CD4-positive, alpha-beta memory T cell (primary cell): ENCODE measurements at regions not wholly inside any gene's neighbourhood (a gene's known extent, or its start where the extent isn't known, plus 50 kb on each side); places are given as distances from the start of the nearest gene placed in this dataset.

Source experiments
- CTCF ChIA-PET: fragments of 350-600 bp; sonication (Branson Sonifier 250); formaldehyde crosslinking; loops from one replicate; lab custom pipeline; 2021; ENCODE audit warnings: inconsistent platforms; ENCODE audit not compliant: partially characterized antibody; lab: Charles Lee
- POLR2A ChIA-PET: fragments of 350-600 bp; sonication (Branson Sonifier 250); formaldehyde crosslinking; loops from one replicate; lab custom pipeline; 2021; ENCODE audit not compliant: partially characterized antibody; lab: Charles Lee
- DNase-seq, 5 donors: peaks; one replicate each; pipeline versions ENCODE4 v3.0.0 to v3.0.0-alpha.2; 2020 to 2022; ENCODE audit warnings: mixed read lengths in 1 of 5
- H3K27ac ChIP-seq: one replicate; pipeline ENCODE4 v1.7.0; 2013; ENCODE audit warnings: low read depth, low read length
- H3K27me3 ChIP-seq: 2 replicates; pipeline ENCODE4 v1.7.0; 2013; ENCODE audit warnings: mild to moderate bottlenecking, low read length, moderate library complexity; ENCODE audit not compliant: insufficient read depth
- H3K36me3 ChIP-seq: 2 replicates; pipeline ENCODE4 v1.7.0; 2013; ENCODE audit warnings: mild to moderate bottlenecking, low read length, moderate library complexity; ENCODE audit not compliant: insufficient read depth
- H3K4me1 ChIP-seq: 2 replicates; pipeline ENCODE4 v1.7.0; 2013; ENCODE audit warnings: mild to moderate bottlenecking, low read length, moderate library complexity; ENCODE audit not compliant: insufficient read depth
- H3K4me3 ChIP-seq, 2 donors: one replicate each; pipeline ENCODE4 v1.7.0; 2013; ENCODE audit warnings: low read length in 2 of 2, mild to moderate bottlenecking in 1 of 2
- H3K9me3 ChIP-seq, 2 donors: one replicate each; pipeline ENCODE4 v1.7.0; 2013; ENCODE audit warnings: low read length in 2 of 2, control low read depth in 1 of 2; ENCODE audit not compliant: control insufficient read depth in 1 of 2
- H3K27ac Mint-ChIP-seq, 7 donors: one replicate each; pipeline ENCODE4 v1.8.0; 2020 to 2021; ENCODE audit warnings: mixed read lengths in 7 of 7, mild to moderate bottlenecking in 6 of 7, inconsistent platforms in 3 of 7, moderate library complexity in 3 of 7
- H3K27me3 Mint-ChIP-seq, 2 donors: one replicate each; pipeline ENCODE4 v1.8.0; 2020 to 2021; ENCODE audit warnings: mixed read lengths in 2 of 2
- H3K36me3 Mint-ChIP-seq, 2 donors: one replicate each; pipeline ENCODE4 v1.8.0; 2020 to 2021; ENCODE audit warnings: mixed read lengths in 2 of 2, inconsistent platforms in 1 of 2, mild to moderate bottlenecking in 1 of 2
- H3K4me1 Mint-ChIP-seq, 4 donors: one replicate each; pipeline ENCODE4 v1.8.0; 2020 to 2021; ENCODE audit warnings: mixed read lengths in 4 of 4, mild to moderate bottlenecking in 1 of 4
- H3K4me3 Mint-ChIP-seq, 8 donors: one replicate each; pipeline ENCODE4 v1.8.0; 2020 to 2021; ENCODE audit warnings: mixed read lengths in 8 of 8, mild to moderate bottlenecking in 7 of 8, moderate library complexity in 6 of 8, inconsistent platforms in 3 of 8
- H3K9me3 Mint-ChIP-seq, 8 donors: one replicate each; pipeline ENCODE4 v1.8.0; 2020 to 2021; ENCODE audit warnings: mixed read lengths in 8 of 8, mild to moderate bottlenecking in 5 of 8, inconsistent platforms in 3 of 8, moderate library complexity in 1 of 8
- intact Hi-C: fragments of 100-400 bp; cut with micrococcal nuclease; formaldehyde crosslinking; loops from one replicate; pipeline ENCODE4 v1.15.1; 2023

DNA sequence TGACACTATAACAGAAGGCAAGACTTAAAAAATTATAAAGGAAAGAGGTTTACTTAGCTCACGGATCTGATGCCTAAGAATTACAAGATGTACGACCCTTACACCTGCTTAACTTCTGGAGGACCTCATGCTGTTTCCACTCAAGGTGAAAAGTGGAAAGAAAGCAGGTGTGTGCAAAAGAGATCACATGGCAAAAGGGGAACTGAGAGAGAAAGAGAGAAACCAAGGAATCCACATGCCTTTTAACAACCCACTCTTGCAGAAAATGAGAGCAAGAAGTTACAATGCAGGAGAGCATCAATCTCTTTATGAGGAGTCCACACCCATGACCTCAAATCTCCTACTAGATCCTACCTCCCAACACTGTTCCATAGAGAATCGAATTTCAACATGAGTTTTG lies 2382.2 kb downstream of the TP53TG3F start:
- Mint-ChIP-seq H3K4me1 (no peaks in the 10 kb centered on the region), H3K27ac (no peak overlapping the region), H3K36me3 (no peaks in the 10 kb centered on the region), H3K9me3 (peaks cover 4 to 49% (median 26%) of the 10 kb centered on the region in 8 donors), H3K27me3 (no peaks in the 10 kb centered on the region), H3K4me3 (no peak overlapping the region)
- no peaks in the 10 kb centered on the region for H3K36me3 ChIP-seq
- no peaks in the 10 kb centered on the region for H3K4me1 ChIP-seq
- H3K4me3 ChIP-seq: no peak overlapping the region
- H3K27me3 ChIP-seq: no peaks in the 10 kb centered on the region
- intact Hi-C loops: no loop called here
- peaks cover 6% of the 10 kb centered on the region in 2 donors for H3K9me3 ChIP-seq
- ChIA-PET POLR2A (no interaction called here), CTCF (no interaction called here)
- H3K27ac ChIP-seq: no peak overlapping the region
- DNase-seq: no peak

DNA sequence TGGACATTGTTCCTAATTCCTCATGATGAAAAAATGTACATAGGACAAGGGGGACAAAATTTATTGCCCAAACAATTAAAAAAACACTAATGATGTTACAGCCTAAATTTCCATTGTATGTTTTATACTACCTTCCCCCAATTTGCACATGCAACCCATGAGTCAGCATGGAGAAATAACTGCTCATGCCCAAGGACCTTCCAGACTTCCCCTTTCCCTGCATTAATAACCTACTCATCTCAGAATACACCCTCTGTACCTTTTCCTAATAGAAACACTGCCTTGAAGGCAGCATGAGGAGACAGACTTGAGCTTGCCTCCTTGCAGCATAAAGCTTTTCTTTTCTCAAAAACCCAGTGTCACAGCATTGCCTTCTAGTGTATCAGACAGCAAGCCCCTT lies 2402.8 kb downstream of the TP53TG3F start:
- Mint-ChIP-seq H3K4me1 (no peaks in the 10 kb centered on the region), H3K27me3 (no peaks in the 10 kb centered on the region), H3K27ac (no peak overlapping the region), H3K9me3 (peaks cover 9 to 48% (median 27%) of the 10 kb centered on the region in 8 donors), H3K4me3 (no peak overlapping the region), H3K36me3 (no peaks in the 10 kb centered on the region)
- POLR2A ChIA-PET: no interaction called here
- Histone ChIP-seq H3K27ac (no peak overlapping the region), H3K9me3 (no peaks in the 10 kb centered on the region), H3K4me3 (no peak overlapping the region), H3K4me1 (no peaks in the 10 kb centered on the region), H3K27me3 (no peaks in the 10 kb centered on the region), H3K36me3 (no peaks in the 10 kb centered on the region)
- no peak for DNase-seq
- CTCF ChIA-PET: no interaction called here
- intact Hi-C loops: loop anchor here (10.0 kb wide), 1 partner anchor 47 kb away; no protein-coding TSS in a partner anchor

DNA sequence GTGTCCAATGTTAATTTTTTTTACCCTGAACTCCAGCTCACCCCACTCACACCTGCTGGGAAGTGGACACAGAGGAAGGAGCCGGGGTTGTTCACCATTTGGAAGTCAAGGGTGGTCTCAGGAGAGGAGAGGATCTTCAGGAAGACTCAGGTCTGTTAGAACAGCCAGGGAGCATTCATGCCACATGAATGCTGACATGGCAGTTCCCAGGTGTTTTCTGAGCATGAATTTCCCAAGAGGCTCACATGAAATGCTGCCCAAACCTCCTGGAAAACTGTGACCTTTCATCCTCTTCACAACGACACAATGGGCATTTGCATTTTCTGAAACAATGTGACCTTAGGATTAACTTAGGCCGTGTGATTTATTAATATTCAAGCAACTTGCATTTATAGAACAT lies 2409.2 kb downstream of the TP53TG3F start:
- H3K4me3 ChIP-seq: no peak overlapping the region
- no peak overlapping the region for H3K4me3 Mint-ChIP-seq
- ChIA-PET POLR2A (no interaction called here), CTCF (no interaction called here)
- H3K27me3 Mint-ChIP-seq: no peaks in the 10 kb centered on the region
- H3K27me3 ChIP-seq: no peaks in the 10 kb centered on the region
- H3K4me1 ChIP-seq: no peaks in the 10 kb centered on the region
- H3K36me3 ChIP-seq: no peaks in the 10 kb centered on the region
- H3K4me1 Mint-ChIP-seq: no peaks in the 10 kb centered on the region
- peaks cover 0 to 9% of the 10 kb centered on the region in 2 donors for H3K9me3 ChIP-seq
- no peak overlapping the region for H3K27ac Mint-ChIP-seq
- no peaks in the 10 kb centered on the region for H3K36me3 Mint-ChIP-seq
- DNase-seq: no peak
- peaks cover 7 to 61% (median 41%) of the 10 kb centered on the region in 8 donors for H3K9me3 Mint-ChIP-seq
- H3K27ac ChIP-seq: no peak overlapping the region
- intact Hi-C loops: loop anchor here (10.0 kb wide), 1 partner anchor 54 kb away; no protein-coding TSS in a partner anchor

DNA sequence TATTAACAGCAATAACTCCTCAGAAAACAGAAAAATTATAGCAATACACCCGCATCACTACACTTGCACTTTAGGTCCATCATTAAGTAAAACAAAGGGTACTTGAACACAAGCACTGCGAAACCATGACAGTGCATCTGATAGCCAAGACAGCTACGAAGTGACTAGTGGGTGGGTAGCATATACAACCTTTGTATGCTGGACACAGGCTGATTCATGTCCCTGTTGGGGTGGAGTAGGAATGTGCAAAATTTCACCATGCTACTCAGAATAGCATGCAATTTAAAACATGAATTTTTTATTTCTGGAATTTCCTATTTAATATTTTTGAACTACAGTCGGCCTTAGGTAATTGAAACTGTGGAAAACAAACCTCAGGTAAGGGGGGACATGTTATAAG lies 2414.1 kb downstream of the TP53TG3F start:
- ChIA-PET POLR2A (no interaction called here), CTCF (no interaction called here)
- no peak for DNase-seq
- Histone ChIP-seq H3K9me3 (peaks cover 0 to 3% of the 10 kb centered on the region in 2 donors), H3K27me3 (no peaks in the 10 kb centered on the region), H3K36me3 (no peaks in the 10 kb centered on the region), H3K27ac (no peak overlapping the region), H3K4me1 (no peaks in the 10 kb centered on the region), H3K4me3 (no peak overlapping the region)
- H3K4me3 Mint-ChIP-seq: no peak overlapping the region
- intact Hi-C loops: no loop called here
- peaks cover 3 to 52% (median 32%) of the 10 kb centered on the region in 8 donors for H3K9me3 Mint-ChIP-seq
- H3K27ac Mint-ChIP-seq: no peak overlapping the region
- H3K27me3 Mint-ChIP-seq: no peaks in the 10 kb centered on the region
- no peaks in the 10 kb centered on the region for H3K4me1 Mint-ChIP-seq
- H3K36me3 Mint-ChIP-seq: no peaks in the 10 kb centered on the region

DNA sequence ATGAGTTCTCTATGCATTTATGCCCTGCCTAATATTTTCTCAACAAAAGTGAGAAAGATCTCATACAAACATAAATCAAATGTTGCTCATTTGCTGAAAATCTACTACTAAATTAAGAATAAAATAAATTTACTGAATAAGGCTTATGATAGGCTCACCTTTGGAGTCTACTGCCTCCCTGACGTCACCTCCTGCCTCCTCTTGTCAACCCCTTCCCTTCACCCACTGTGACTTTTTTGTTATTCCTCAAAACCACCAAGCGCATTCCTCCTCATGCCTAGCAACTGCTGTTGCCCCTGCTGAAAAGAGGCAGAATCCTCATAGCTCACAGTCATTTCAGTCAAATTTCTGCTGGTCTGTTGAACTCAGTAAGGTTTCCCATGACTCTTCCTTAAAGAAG lies 2422.2 kb downstream of the TP53TG3F start:
- POLR2A ChIA-PET: no interaction called here
- no peak for DNase-seq
- Histone ChIP-seq H3K4me1 (no peaks in the 10 kb centered on the region), H3K4me3 (no peak overlapping the region), H3K36me3 (no peaks in the 10 kb centered on the region), H3K27ac (no peak overlapping the region), H3K27me3 (no peaks in the 10 kb centered on the region), H3K9me3 (peaks cover 0 to 3% of the 10 kb centered on the region in 2 donors)
- CTCF ChIA-PET: no interaction called here
- H3K4me3 Mint-ChIP-seq: no peak overlapping the region
- H3K4me1 Mint-ChIP-seq: no peaks in the 10 kb centered on the region
- no peaks in the 10 kb centered on the region for H3K27me3 Mint-ChIP-seq
- intact Hi-C loops: no loop called here
- H3K9me3 Mint-ChIP-seq: peaks cover 2 to 66% (median 53%) of the 10 kb centered on the region in 8 donors
- H3K36me3 Mint-ChIP-seq: peaks cover 0 to 4% of the 10 kb centered on the region in 2 donors
- H3K27ac Mint-ChIP-seq: no peak overlapping the region

DNA sequence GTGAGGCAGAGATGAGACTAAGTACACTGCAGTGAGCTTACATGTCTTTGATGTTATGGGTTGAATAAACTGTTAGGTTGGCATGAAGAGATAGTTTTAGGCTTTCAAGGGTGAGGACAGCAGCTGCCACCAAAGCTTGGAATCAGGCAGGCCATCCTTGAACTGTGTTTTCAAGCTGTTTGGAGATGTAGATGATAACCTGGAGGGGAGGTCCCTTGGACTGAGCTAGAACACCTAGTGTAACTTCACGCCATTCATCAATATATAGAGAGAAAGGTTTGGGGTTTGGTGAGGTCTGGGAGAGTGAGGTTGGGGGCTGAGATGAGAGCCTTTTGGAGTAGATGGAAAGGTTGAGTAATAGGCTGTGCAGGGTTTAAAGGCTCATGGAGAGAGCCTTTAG lies 2447.0 kb downstream of the TP53TG3F start:
- Mint-ChIP-seq H3K36me3 (peaks cover 6 to 9% of the 10 kb centered on the region in 2 donors), H3K9me3 (peaks cover 0 to 87% (median 59%) of the 10 kb centered on the region in 8 donors), H3K4me1 (no peaks in the 10 kb centered on the region), H3K4me3 (no peak overlapping the region), H3K27ac (no peak overlapping the region), H3K27me3 (no peaks in the 10 kb centered on the region)
- intact Hi-C loops: no loop called here
- Histone ChIP-seq H3K9me3 (peaks cover 0 to 2% of the 10 kb centered on the region in 2 donors), H3K27me3 (no peaks in the 10 kb centered on the region), H3K4me1 (no peaks in the 10 kb centered on the region), H3K36me3 (no peaks in the 10 kb centered on the region), H3K4me3 (no peak overlapping the region), H3K27ac (no peak overlapping the region)
- CTCF ChIA-PET: no interaction called here
- no peak for DNase-seq
- POLR2A ChIA-PET: no interaction called here

DNA sequence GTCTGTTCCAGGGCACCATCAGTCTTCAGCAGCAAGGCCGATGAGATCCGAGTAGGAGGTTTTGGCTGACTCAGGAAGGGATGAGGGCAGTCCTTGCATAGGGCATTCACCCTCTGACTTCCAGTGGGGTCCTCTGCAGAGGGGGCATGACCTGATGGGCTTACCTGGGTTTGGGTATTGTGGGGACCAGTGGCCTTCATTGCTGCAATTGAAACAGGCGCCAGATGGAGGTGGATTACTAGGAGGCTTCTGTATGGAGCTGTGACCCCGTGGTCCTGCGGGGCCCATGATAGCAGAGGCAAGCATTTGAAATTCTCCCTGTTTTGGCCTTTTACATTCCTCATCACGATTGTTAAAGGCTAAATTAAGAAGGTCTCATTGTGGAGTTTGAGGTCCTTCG lies 2448.7 kb downstream of the TP53TG3F start:
- POLR2A ChIA-PET: no interaction called here
- intact Hi-C loops: no loop called here
- no peaks in the 10 kb centered on the region for H3K4me1 Mint-ChIP-seq
- Histone ChIP-seq H3K27me3 (no peaks in the 10 kb centered on the region), H3K9me3 (peaks cover 0 to 2% of the 10 kb centered on the region in 2 donors), H3K4me1 (no peaks in the 10 kb centered on the region), H3K36me3 (no peaks in the 10 kb centered on the region), H3K27ac (no peak overlapping the region), H3K4me3 (no peak overlapping the region)
- H3K36me3 Mint-ChIP-seq: peaks cover 6 to 9% of the 10 kb centered on the region in 2 donors
- no peaks in the 10 kb centered on the region for H3K27me3 Mint-ChIP-seq
- no peak overlapping the region for H3K27ac Mint-ChIP-seq
- CTCF ChIA-PET: no interaction called here
- no peak overlapping the region for H3K4me3 Mint-ChIP-seq
- DNase-seq: no peak
- H3K9me3 Mint-ChIP-seq: peaks cover 0 to 83% (median 65%) of the 10 kb centered on the region in 8 donors

DNA sequence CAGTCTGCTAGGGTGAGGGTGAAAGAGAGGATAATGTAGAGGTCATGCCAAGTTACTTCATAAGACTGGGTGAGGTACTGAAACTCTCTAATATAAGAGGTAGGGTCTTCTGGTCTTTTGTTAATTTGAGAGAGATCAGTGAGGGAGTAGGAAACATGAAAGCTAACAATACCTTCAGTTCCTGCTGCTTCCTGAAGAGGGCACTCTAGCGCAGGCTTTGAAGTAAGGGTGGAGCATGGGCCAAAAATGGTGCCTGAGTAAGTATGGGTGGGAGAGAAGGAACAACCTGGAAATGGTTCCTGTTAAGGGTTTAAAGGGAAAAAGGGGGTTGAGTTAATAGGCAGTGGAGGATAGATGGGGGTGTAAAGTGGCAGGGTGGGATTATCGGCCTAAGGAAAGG lies 2449.5 kb downstream of the TP53TG3F start:
- Mint-ChIP-seq H3K4me1 (no peaks in the 10 kb centered on the region), H3K9me3 (peaks cover 0 to 85% (median 66%) of the 10 kb centered on the region in 8 donors)

More for the DNA sequence above, 2449.5 kb downstream of the TP53TG3F start:
- no peak overlapping the region for H3K4me3 Mint-ChIP-seq
- CTCF ChIA-PET: no interaction called here
- H3K36me3 Mint-ChIP-seq: peaks cover 6 to 9% of the 10 kb centered on the region in 2 donors
- Histone ChIP-seq H3K27ac (no peak overlapping the region), H3K4me1 (no peaks in the 10 kb centered on the region), H3K9me3 (peaks cover 0 to 7% of the 10 kb centered on the region in 2 donors), H3K4me3 (no peak overlapping the region), H3K36me3 (no peaks in the 10 kb centered on the region), H3K27me3 (no peaks in the 10 kb centered on the region)
- POLR2A ChIA-PET: no interaction called here
- no peaks in the 10 kb centered on the region for H3K27me3 Mint-ChIP-seq
- no peak overlapping the region for H3K27ac Mint-ChIP-seq
- intact Hi-C loops: no loop called here
- DNase-seq: no peak
